ENCODE measurements at regions not wholly inside any gene's neighbourhood (a gene's known extent, or its start where the extent isn't known, plus 50 kb on each side); places are given as distances from the start of the nearest gene placed in this dataset.

DNA sequence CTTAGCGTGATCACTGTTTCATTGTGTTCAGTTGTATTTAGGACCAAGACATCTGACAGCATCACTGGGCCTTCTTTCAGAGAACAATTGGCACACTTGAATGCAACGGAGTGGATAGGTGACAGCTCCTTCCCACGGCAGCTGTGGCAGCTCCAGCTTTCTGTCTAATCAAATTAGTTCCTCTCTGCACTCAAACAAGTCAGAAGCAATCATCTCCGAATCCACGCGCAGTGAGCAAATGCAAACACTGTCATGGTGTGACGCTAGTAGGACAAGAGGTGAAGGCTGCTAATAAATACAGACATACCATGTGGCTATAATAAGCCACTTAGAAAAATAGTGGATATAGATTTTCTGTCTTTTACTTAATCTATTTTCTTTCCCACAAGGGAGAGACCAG lies 542.4 kb downstream of the ACTR3B start:
- TF ChIP-seq POLR2A (IDR thresholded peaks at IDR 0.05): no peak
- TF ChIP-seq, protein P1, sequence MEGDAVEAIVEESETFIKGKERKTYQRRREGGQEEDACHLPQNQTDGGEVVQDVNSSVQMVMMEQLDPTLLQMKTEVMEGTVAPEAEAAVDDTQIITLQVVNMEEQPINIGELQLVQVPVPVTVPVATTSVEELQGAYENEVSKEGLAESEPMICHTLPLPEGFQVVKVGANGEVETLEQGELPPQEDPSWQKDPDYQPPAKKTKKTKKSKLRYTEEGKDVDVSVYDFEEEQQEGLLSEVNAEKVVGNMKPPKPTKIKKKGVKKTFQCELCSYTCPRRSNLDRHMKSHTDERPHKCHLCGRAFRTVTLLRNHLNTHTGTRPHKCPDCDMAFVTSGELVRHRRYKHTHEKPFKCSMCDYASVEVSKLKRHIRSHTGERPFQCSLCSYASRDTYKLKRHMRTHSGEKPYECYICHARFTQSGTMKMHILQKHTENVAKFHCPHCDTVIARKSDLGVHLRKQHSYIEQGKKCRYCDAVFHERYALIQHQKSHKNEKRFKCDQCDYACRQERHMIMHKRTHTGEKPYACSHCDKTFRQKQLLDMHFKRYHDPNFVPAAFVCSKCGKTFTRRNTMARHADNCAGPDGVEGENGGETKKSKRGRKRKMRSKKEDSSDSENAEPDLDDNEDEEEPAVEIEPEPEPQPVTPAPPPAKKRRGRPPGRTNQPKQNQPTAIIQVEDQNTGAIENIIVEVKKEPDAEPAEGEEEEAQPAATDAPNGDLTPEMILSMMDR (IDR thresholded peaks at IDR 0.05): no peak

All from thyroid gland (tissue), 4 donors.